ENCODE measurements at regions not wholly inside any gene's neighbourhood (a gene's known extent, or its start where the extent isn't known, plus 50 kb on each side); places are given as distances from the start of the nearest gene placed in this dataset.

DNA sequence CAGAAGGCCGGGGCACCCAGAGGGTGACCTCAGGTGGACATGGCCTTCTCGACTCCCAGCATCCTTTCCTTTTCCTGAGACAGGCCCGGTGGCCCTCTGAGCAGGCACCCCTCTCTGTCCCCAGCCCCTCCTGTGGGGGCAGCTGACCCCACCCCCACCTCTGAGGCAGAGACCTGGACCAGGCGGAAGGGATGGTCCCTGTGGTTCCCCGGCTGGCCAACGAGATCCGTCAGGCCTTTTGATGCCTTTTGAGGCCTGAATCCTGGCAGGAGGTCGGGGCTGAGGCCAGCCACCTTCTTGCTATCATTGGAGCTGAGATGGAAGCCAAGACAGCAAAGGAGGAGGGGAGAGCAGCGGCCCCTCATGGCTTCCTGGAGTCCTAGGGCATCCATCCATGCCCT lies 50.2 kb upstream of the ACTRT2 start:
- no peak overlapping the region for H3K4me3 ChIP-seq (ENCODE audit: low read depth, low read length, poor library complexity, severe bottlenecking)
- DNase-seq (ENCODE audit: low spot score): no peak
- H3K27ac ChIP-seq (ENCODE audit: low read depth, low read length, poor library complexity, severe bottlenecking): no peak overlapping the region
- intact Hi-C loops (cut with micrococcal nuclease; ENCODE audit: unreplicated experiment): no loop called here
- H3K27me3 ChIP-seq (replicated peaks; ENCODE audit: insufficient read depth, low read depth, low read length, poor library complexity): no peaks in the 10 kb centered on the region
- no peaks in the 10 kb centered on the region for H3K36me3 ChIP-seq (ENCODE audit: insufficient read depth, low read length, poor library complexity, severe bottlenecking)
- H3K4me1 ChIP-seq (ENCODE audit: insufficient read depth, low read length, poor library complexity, severe bottlenecking): no peaks in the 10 kb centered on the region
- CTCF ChIA-PET: no interaction called here
- BruUV-seq (replicated peaks): no TSS peak
- TF ChIP-seq EZH2 (IDR thresholded peaks at IDR 0.05; ENCODE audit: borderline replicate concordance, low read depth, low read length, poor library complexity, severe bottlenecking): no peak
- no peaks in the 10 kb centered on the region for H3K9me3 ChIP-seq (ENCODE audit: low read depth, low read length, poor library complexity, severe bottlenecking)
- POLR2A ChIA-PET (ENCODE audit: low non-redundant PET): no interaction called here
